ENCODE measurements at regions not wholly inside any gene's neighbourhood (a gene's known extent, or its start where the extent isn't known, plus 50 kb on each side); places are given as distances from the start of the nearest gene placed in this dataset.

DNA sequence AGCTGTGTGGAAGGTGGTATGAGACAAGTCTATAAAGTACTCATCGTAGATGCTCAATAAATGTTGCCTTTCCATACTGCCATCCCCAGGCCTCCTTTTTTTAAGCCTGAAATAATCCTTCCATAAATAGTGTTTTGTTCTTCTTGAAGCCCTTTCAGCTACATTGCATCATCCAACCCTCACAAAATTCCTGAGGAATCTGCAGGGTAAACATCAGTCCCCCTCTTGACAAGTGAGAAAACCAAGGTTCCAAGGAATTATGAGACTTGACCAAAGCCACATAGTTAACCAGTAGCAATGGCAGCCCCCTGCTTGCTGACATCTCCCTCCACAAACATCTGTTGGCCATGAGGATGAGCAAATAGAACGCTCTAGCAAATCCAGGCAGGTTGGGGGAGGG, 89.7 kb upstream of the CCL1 start:
- POLR2A ChIA-PET = no interaction called here
- Mint-ChIP-seq H3K4me1 (no peaks in the 10 kb centered on the region), H3K9me3 (ENCODE audit: insufficient read depth) (no peaks in the 10 kb centered on the region), H3K4me3 (no peak overlapping the region), H3K27ac (no peak overlapping the region), H3K27me3 (peaks cover 45% of the 10 kb centered on the region)
- no peaks in the 10 kb centered on the region for H3K36me3 ChIP-seq (replicated peaks in 1 of 2; ENCODE audit: control extremely low read depth in 1 of 2, control insufficient read depth in 1 of 2, extremely low read depth in 1 of 2, insufficient read depth in 2 of 2, low read length in 1 of 2)
- no peaks in the 10 kb centered on the region for H4K20me1 ChIP-seq (ENCODE audit: control insufficient read depth, insufficient read depth, low read length, poor library complexity, severe bottlenecking)
- no peak overlapping the region for H3K4me2 ChIP-seq (replicated peaks; ENCODE audit: low read depth, low read length, poor library complexity, severe bottlenecking)
- TF ChIP-seq CTCF (IDR thresholded peaks at IDR 0.05) (no peak), EZH2 (IDR thresholded peaks at IDR 0.05; ENCODE audit: borderline replicate concordance, insufficient read depth, low read depth, low read length, poor library complexity, severe bottlenecking) (no peak)
- DNase-seq = no peak
- H3K4me1 ChIP-seq (ENCODE audit: control insufficient read depth in 2 of 2, insufficient read depth in 2 of 2, low read length in 2 of 2) = no peaks in the 10 kb centered on the region
- H3K9ac ChIP-seq (ENCODE audit: low read length) = no peak overlapping the region
- WGBS (ENCODE audit: insufficient coverage) = no CpG with 5 or more reads among the region's 2 CpGs
- no peak overlapping the region for H2AFZ ChIP-seq (ENCODE audit: insufficient read depth, low read depth, low read length, poor library complexity, severe bottlenecking)
- H3K79me2 ChIP-seq (ENCODE audit: control insufficient read depth, insufficient read depth, low read length) = no peaks in the 10 kb centered on the region
- no peak for ATAC-seq (ENCODE audit: low read depth)
- CTCF ChIA-PET = no interaction called here
- H3K27ac ChIP-seq (ENCODE audit: low read length in 2 of 2) = no peak overlapping the region
- H3K9me3 ChIP-seq (ENCODE audit: control extremely low read depth in 1 of 3, control insufficient read depth in 2 of 3, insufficient read depth in 1 of 3, low read length in 2 of 3) = no peaks in the 10 kb centered on the region
- intact Hi-C loops (cut with micrococcal nuclease) = no loop called here
- H3K27me3 ChIP-seq (replicated peaks in 1 of 4; ENCODE audit: control extremely low read depth in 1 of 4, control insufficient read depth in 3 of 4, insufficient read depth in 4 of 4, low read length in 3 of 4) = peaks cover 0 to 3% (median 0%) of the 10 kb centered on the region in 4 experiments
- no peak overlapping the region for H3K4me3 ChIP-seq (ENCODE audit: control extremely low read depth in 1 of 5, extremely low read depth in 1 of 5, insufficient read depth in 1 of 5, low read depth in 2 of 5, low read length in 4 of 5)

DNA sequence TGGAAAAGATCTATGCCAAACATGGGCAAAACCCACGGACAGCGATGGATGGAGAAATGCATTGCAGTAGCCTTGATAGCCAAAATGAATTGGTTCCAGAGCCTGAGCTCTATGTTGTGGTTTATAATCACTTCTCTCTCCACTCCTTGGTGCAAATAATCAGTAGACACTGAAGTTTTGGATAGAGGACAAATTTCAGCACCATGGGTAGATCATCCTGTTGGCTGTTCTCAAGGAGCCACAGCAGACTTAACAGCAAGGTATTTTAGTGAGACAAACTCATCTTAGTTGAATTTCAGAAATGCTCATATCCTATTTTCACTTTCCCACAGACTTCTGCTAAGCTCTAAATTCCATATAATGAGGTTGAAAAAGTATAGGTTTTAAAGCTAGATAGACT, 88.3 kb upstream of the CCL1 start:
- Histone ChIP-seq H3K4me3 (ENCODE audit: control extremely low read depth in 1 of 5, extremely low read depth in 1 of 5, insufficient read depth in 1 of 5, low read depth in 2 of 5, low read length in 4 of 5) (no peak overlapping the region), H3K4me1 (ENCODE audit: control insufficient read depth in 2 of 2, insufficient read depth in 2 of 2, low read length in 2 of 2) (no peaks in the 10 kb centered on the region), H2AFZ (ENCODE audit: insufficient read depth, low read depth, low read length, poor library complexity, severe bottlenecking) (no peak overlapping the region), H3K27ac (ENCODE audit: low read length in 2 of 2) (no peak overlapping the region), H3K4me2 (replicated peaks; ENCODE audit: low read depth, low read length, poor library complexity, severe bottlenecking) (no peak overlapping the region), H3K9ac (ENCODE audit: low read length) (no peak overlapping the region), H3K36me3 (replicated peaks in 1 of 2; ENCODE audit: control extremely low read depth in 1 of 2, control insufficient read depth in 1 of 2, extremely low read depth in 1 of 2, insufficient read depth in 2 of 2, low read length in 1 of 2) (no peaks in the 10 kb centered on the region), H4K20me1 (ENCODE audit: control insufficient read depth, insufficient read depth, low read length, poor library complexity, severe bottlenecking) (no peaks in the 10 kb centered on the region), H3K9me3 (ENCODE audit: control extremely low read depth in 1 of 3, control insufficient read depth in 2 of 3, insufficient read depth in 1 of 3, low read length in 2 of 3) (no peaks in the 10 kb centered on the region), H3K27me3 (replicated peaks in 1 of 4; ENCODE audit: control extremely low read depth in 1 of 4, control insufficient read depth in 3 of 4, insufficient read depth in 4 of 4, low read length in 3 of 4) (peaks cover 0 to 10% (median 0%) of the 10 kb centered on the region in 4 experiments), H3K79me2 (ENCODE audit: control insufficient read depth, insufficient read depth, low read length) (no peaks in the 10 kb centered on the region)
- intact Hi-C loops (cut with micrococcal nuclease) = no loop called here
- Mint-ChIP-seq H3K27me3 (peaks cover 38% of the 10 kb centered on the region), H3K4me3 (no peak overlapping the region), H3K27ac (no peak overlapping the region), H3K9me3 (ENCODE audit: insufficient read depth) (no peaks in the 10 kb centered on the region), H3K4me1 (no peaks in the 10 kb centered on the region)
- DNase-seq (no peak), ATAC-seq (ENCODE audit: low read depth) (no peak)
- POLR2A ChIA-PET = no interaction called here
- CTCF ChIA-PET = no interaction called here
- WGBS (ENCODE audit: insufficient coverage) = 71% methylated on average over 2 of the region's 2 CpGs
- TF ChIP-seq EZH2 (IDR thresholded peaks at IDR 0.05; ENCODE audit: borderline replicate concordance, insufficient read depth, low read depth, low read length, poor library complexity, severe bottlenecking) = no peak
- no peak for TF ChIP-seq CTCF (IDR thresholded peaks at IDR 0.05)
